H9 (cell line): ENCODE measurements at regions not wholly inside any gene's neighbourhood (a gene's known extent, or its start where the extent isn't known, plus 50 kb on each side); places are given as distances from the start of the nearest gene placed in this dataset.

Experiments used
- DNase-seq: peaks from one replicate; pipeline ENCODE4 v3.0.0-alpha.2; 2017
- H2AFZ ChIP-seq: one replicate; pipeline ENCODE4 v1.6.1; 2013; ENCODE audit warnings: mild to moderate bottlenecking, low read length, control low read depth, moderate library complexity
- H2AK5ac ChIP-seq: 2 replicates; pipeline ENCODE4 v1.6.1; 2013; ENCODE audit warnings: low read length, control low read depth, mixed read lengths; ENCODE audit not compliant: insufficient read length
- H2BK120ac ChIP-seq: one replicate; pipeline ENCODE4 v1.6.1; 2013; ENCODE audit warnings: low read depth, mild to moderate bottlenecking, low read length, control low read depth, inconsistent platforms; ENCODE audit not compliant: poor library complexity, severe bottlenecking
- H2BK12ac ChIP-seq: 2 replicates; pipeline ENCODE4 v1.6.1; 2013; ENCODE audit warnings: low read length, control low read depth, mixed read lengths, low read depth; ENCODE audit not compliant: insufficient read length
- H2BK15ac ChIP-seq: 2 replicates; pipeline ENCODE4 v1.6.1; 2013; ENCODE audit warnings: low read depth, low read length, control low read depth
- H2BK20ac ChIP-seq: one replicate; pipeline ENCODE4 v1.6.1; 2013; ENCODE audit warnings: low read depth, mild to moderate bottlenecking, low read length, control low read depth, inconsistent platforms; ENCODE audit not compliant: poor library complexity, severe bottlenecking
- H2BK5ac ChIP-seq: 2 replicates; pipeline ENCODE4 v1.6.1; 2013; ENCODE audit warnings: low read length, control low read depth, mixed read lengths; ENCODE audit not compliant: insufficient read length
- H3K14ac ChIP-seq: 2 replicates; pipeline ENCODE4 v1.6.1; 2013; ENCODE audit warnings: low read length, control low read depth; ENCODE audit not compliant: insufficient read depth
- H3K18ac ChIP-seq: 2 replicates; pipeline ENCODE4 v1.6.1; 2013; ENCODE audit warnings: low read depth, mild to moderate bottlenecking, mixed read lengths, low read length, control low read depth; ENCODE audit not compliant: insufficient read length
- H3K23ac ChIP-seq: 2 replicates; pipeline ENCODE4 v1.6.1; 2013; ENCODE audit warnings: low read length, control low read depth, mixed read lengths, low read depth; ENCODE audit not compliant: insufficient read length
- H3K23me2 ChIP-seq: 2 replicates; pipeline ENCODE4 v1.6.1; 2013; ENCODE audit warnings: low read depth, mild to moderate bottlenecking, mixed read lengths, low read length, control low read depth; ENCODE audit not compliant: insufficient read length, poor library complexity, severe bottlenecking
- H3K27ac ChIP-seq: 2 replicates; pipeline ENCODE4 v1.5.1; 2013; ENCODE audit warnings: low read length, control low read depth, mixed read lengths, low read depth; ENCODE audit not compliant: insufficient read length
- H3K27me3 ChIP-seq: 2 replicates; pipeline ENCODE4 v1.6.1; 2013; ENCODE audit warnings: low read length, control low read depth, inconsistent platforms; ENCODE audit not compliant: insufficient read depth
- H3K4ac ChIP-seq: 2 replicates; pipeline ENCODE4 v1.6.1; 2013; ENCODE audit warnings: low read depth, mild to moderate bottlenecking, control low read depth, inconsistent platforms, low read length, moderate library complexity
- H3K4me1 ChIP-seq: 2 replicates; pipeline ENCODE4 v1.6.1; 2013; ENCODE audit warnings: low read length, control low read depth, inconsistent platforms; ENCODE audit not compliant: insufficient read depth
- H3K4me2 ChIP-seq: 2 replicates; pipeline ENCODE4 v1.6.1; 2013; ENCODE audit warnings: low read length, control low read depth, mixed read lengths; ENCODE audit not compliant: insufficient read length, insufficient read depth
- H3K56ac ChIP-seq: 2 replicates; pipeline ENCODE4 v1.6.1; 2013; ENCODE audit warnings: low read depth, mild to moderate bottlenecking, mixed read lengths, low read length, control low read depth; ENCODE audit not compliant: insufficient read length
- H3K79me1 ChIP-seq: 2 replicates; pipeline ENCODE4 v1.6.1; 2013; ENCODE audit warnings: low read depth, mild to moderate bottlenecking, moderate library complexity, low read length, control low read depth, inconsistent platforms; ENCODE audit not compliant: insufficient read depth, poor library complexity, severe bottlenecking
- H3K79me2 ChIP-seq: 2 replicates; pipeline ENCODE4 v1.6.1; 2013; ENCODE audit warnings: low read length, control low read depth, inconsistent platforms; ENCODE audit not compliant: insufficient read depth
- H3K9ac ChIP-seq: 2 replicates; pipeline ENCODE4 v1.6.1; 2013; ENCODE audit warnings: low read length, control low read depth, mixed read lengths; ENCODE audit not compliant: insufficient read length; ENCODE audit errors: extremely low read depth
- H3K9me3 ChIP-seq: one replicate; pipeline ENCODE4 v1.6.1; 2013; ENCODE audit warnings: low read depth, low read length, inconsistent platforms; ENCODE audit not compliant: control insufficient read depth
- H3T11ph ChIP-seq: one replicate; pipeline ENCODE4 v1.6.1; 2013; ENCODE audit warnings: mild to moderate bottlenecking, low read length, control low read depth, inconsistent platforms
- H4K20me1 ChIP-seq: one replicate; pipeline ENCODE4 v1.6.1; 2013; ENCODE audit not compliant: control insufficient read depth, insufficient read length, insufficient read depth
- H4K5ac ChIP-seq: 2 replicates; pipeline ENCODE4 v1.6.1; 2013; ENCODE audit warnings: low read depth, mild to moderate bottlenecking, mixed read lengths, low read length, control low read depth; ENCODE audit not compliant: insufficient read length
- H4K8ac ChIP-seq: replicated peaks from 2 replicates; pipeline ENCODE4 v1.6.1; 2013; ENCODE audit warnings: low read length, control low read depth, mixed read lengths, low read depth; ENCODE audit not compliant: insufficient read length
- H4K91ac ChIP-seq: 2 replicates; pipeline ENCODE4 v1.6.1; 2013; ENCODE audit warnings: low read depth, mild to moderate bottlenecking, moderate library complexity, mixed read lengths, low read length, control low read depth; ENCODE audit not compliant: insufficient read length
- H3K27ac Mint-ChIP-seq, 3 experiments: 2 replicates in 2 of 3; 3 replicates in 1 of 3; pipeline ENCODE4 v1.8.0; 2020 to 2021; ENCODE audit warnings: mixed read lengths in 3 of 3, mild to moderate bottlenecking in 1 of 3, moderate library complexity in 1 of 3
- H3K27me3 Mint-ChIP-seq: 2 replicates; pipeline ENCODE4 v1.8.0; 2021; ENCODE audit warnings: low read depth, mild to moderate bottlenecking, moderate library complexity, mixed read lengths
- H3K36me3 Mint-ChIP-seq, 3 experiments: 2 replicates in 2 of 3; 3 replicates in 1 of 3; pipeline ENCODE4 v1.8.0; 2020 to 2021; ENCODE audit warnings: low read depth in 3 of 3, mixed read lengths in 3 of 3; ENCODE audit not compliant: insufficient read depth in 1 of 3
- H3K4me1 Mint-ChIP-seq, 2 experiments: 2 replicates each; pipeline ENCODE4 v1.8.0; 2020; ENCODE audit warnings: mixed read lengths in 2 of 2
- H3K4me3 Mint-ChIP-seq, 2 experiments: 2 replicates in 1 of 2; 3 replicates in 1 of 2; pipeline ENCODE4 v1.8.0; 2020 to 2021; ENCODE audit warnings: mild to moderate bottlenecking in 2 of 2, mixed read lengths in 2 of 2, moderate library complexity in 1 of 2
- H3K9me3 Mint-ChIP-seq, 2 experiments: 2 replicates in 1 of 2; 3 replicates in 1 of 2; pipeline ENCODE4 v1.8.0; 2020; ENCODE audit warnings: mild to moderate bottlenecking in 2 of 2, mixed read lengths in 2 of 2, moderate library complexity in 1 of 2
- WGBS: extraction: QIAGEN DNeasy Blood & Tissue Kit; methylation state at CpG from one replicate; pipeline ENCODE4 v1.1.7; 2013; ENCODE audit warnings: missing lambda C conversion rate, low lambda C conversion rate, mixed read lengths; ENCODE audit not compliant: insufficient read length; ENCODE audit errors: extremely low coverage; 5-methylcytosine and 5-hydroxymethylcytosine counted together
- TF ChIP-seq, protein P1 (sequence below): fragments of 200-600 bp; sonication (generic); conservative IDR thresholded peaks from 3 replicates; pipeline ENCODE4 v1.8.0; 2021; ENCODE audit warnings: antibody characterized with exemption, mild to moderate bottlenecking

DNA sequence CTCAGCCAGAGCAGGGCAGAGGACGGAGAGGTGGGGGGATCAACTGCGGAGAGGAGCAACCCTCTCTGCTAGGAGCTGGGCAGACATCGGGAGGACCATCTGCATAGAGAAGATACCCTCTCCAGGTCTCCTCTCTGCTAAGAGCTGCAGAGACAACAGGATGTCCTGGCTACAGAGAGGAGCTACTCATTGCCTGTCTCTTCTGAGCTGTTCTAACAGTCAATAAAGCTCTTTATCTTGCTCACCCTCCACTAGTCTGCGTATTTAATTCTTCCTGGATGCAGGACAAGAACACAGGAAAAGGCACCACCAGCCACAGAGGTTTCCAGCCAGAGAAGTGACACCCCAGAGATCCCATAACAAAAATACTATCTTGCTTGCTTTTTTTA lies 871.1 kb upstream of the GJE1 start:
- H3K23me2 ChIP-seq = no peaks in the 10 kb centered on the region
- H3K4ac ChIP-seq = no peak overlapping the region
- no peak overlapping the region for H4K8ac ChIP-seq
- H2AFZ ChIP-seq = no peak overlapping the region
- H3K18ac ChIP-seq = no peak overlapping the region
- H3K4me3 Mint-ChIP-seq = no peak overlapping the region
- no peaks in the 10 kb centered on the region for H3K79me1 ChIP-seq
- H3K27ac Mint-ChIP-seq = no peak overlapping the region
- H3K9me3 Mint-ChIP-seq = no peaks in the 10 kb centered on the region; a peak in 1 of 5 replicates
- no peak overlapping the region for H3K27ac ChIP-seq
- H3K79me2 ChIP-seq = no peaks in the 10 kb centered on the region
- H3K27me3 ChIP-seq = no peaks in the 10 kb centered on the region
- H2BK15ac ChIP-seq = no peak overlapping the region
- no CpG with 5 or more reads among the region's 4 CpGs for WGBS
- no peak overlapping the region for H3K56ac ChIP-seq
- H3K9me3 ChIP-seq = no peaks in the 10 kb centered on the region
- no peak overlapping the region for H4K5ac ChIP-seq
- H4K91ac ChIP-seq = no peak overlapping the region
- DNase-seq = no peak
- no peak overlapping the region for H3K14ac ChIP-seq
- no peak overlapping the region for H2BK12ac ChIP-seq
- no peak overlapping the region for H2BK120ac ChIP-seq
- H3K9ac ChIP-seq = no peak overlapping the region
- no peak overlapping the region for H3K4me2 ChIP-seq
- TF ChIP-seq, protein P1, sequence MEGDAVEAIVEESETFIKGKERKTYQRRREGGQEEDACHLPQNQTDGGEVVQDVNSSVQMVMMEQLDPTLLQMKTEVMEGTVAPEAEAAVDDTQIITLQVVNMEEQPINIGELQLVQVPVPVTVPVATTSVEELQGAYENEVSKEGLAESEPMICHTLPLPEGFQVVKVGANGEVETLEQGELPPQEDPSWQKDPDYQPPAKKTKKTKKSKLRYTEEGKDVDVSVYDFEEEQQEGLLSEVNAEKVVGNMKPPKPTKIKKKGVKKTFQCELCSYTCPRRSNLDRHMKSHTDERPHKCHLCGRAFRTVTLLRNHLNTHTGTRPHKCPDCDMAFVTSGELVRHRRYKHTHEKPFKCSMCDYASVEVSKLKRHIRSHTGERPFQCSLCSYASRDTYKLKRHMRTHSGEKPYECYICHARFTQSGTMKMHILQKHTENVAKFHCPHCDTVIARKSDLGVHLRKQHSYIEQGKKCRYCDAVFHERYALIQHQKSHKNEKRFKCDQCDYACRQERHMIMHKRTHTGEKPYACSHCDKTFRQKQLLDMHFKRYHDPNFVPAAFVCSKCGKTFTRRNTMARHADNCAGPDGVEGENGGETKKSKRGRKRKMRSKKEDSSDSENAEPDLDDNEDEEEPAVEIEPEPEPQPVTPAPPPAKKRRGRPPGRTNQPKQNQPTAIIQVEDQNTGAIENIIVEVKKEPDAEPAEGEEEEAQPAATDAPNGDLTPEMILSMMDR = no peak
- no peaks in the 10 kb centered on the region for H3K27me3 Mint-ChIP-seq
- no peaks in the 10 kb centered on the region for H3K36me3 Mint-ChIP-seq
- no peak overlapping the region for H3K23ac ChIP-seq
- H2AK5ac ChIP-seq = no peak overlapping the region
- no peak overlapping the region for H2BK20ac ChIP-seq
- H3K4me1 ChIP-seq = no peaks in the 10 kb centered on the region
- no peaks in the 10 kb centered on the region for H4K20me1 ChIP-seq
- H3T11ph ChIP-seq = no peak overlapping the region
- no peak overlapping the region for H2BK5ac ChIP-seq
- peaks cover 15 to 20% of the 10 kb centered on the region in 2 experiments for H3K4me1 Mint-ChIP-seq
